Endothelial cell of umbilical vein (primary cell): ENCODE measurements at regions not wholly inside any gene's neighbourhood (a gene's known extent, or its start where the extent isn't known, plus 50 kb on each side); places are given as distances from the start of the nearest gene placed in this dataset.

Source experiments
- BruUV-seq: library from RNA; stranded (reverse); fragments of 400-500 nt; replicated peaks from 2 replicates; lab custom pipeline; 2021; lab: Mats Ljungman, UMichigan
- CTCF ChIA-PET: fragments of 300-600, 350-600 bp; sonication (Branson Sonifier 250); formaldehyde crosslinking; loops from one replicate; lab custom pipeline; 2021; ENCODE audit warnings: antibody characterized with exemption, inconsistent platforms; lab: Charles Lee
- POLR2A ChIA-PET: fragments of 300-600, 350-600 bp; sonication (Branson Sonifier 250); formaldehyde crosslinking; loops from one replicate; lab custom pipeline; 2021; ENCODE audit warnings: antibody characterized with exemption, inconsistent platforms; lab: Charles Lee
- DNase-seq: peaks from one replicate; pipeline ENCODE4 v3.0.0-alpha.2; 2011; ENCODE audit warnings: low read depth, low spot score
- FAIRE-seq: peaks from 2 replicates; lab custom pipeline; 2011; peaks lifted over from hg19 to GRCh38; lab: Jason Lieb, UNC
- H2AFZ ChIP-seq: 2 replicates; pipeline ENCODE4 v1.6.0; 2012; ENCODE audit warnings: low read depth, low read length, control low read depth, inconsistent platforms
- H3K27ac ChIP-seq: 2 replicates; pipeline ENCODE4 v1.5.1; 2011; ENCODE audit warnings: low read depth, mild to moderate bottlenecking, control low read depth, low read length, moderate library complexity; ENCODE audit not compliant: insufficient read depth
- H3K27me3 ChIP-seq, 2 experiments: 2 replicates each; pipeline versions ENCODE4 v1.6.0 to v1.6.1; 2011; ENCODE audit warnings: low read length in 2 of 2, mixed read lengths in 1 of 2; ENCODE audit not compliant: control insufficient read depth in 2 of 2, insufficient read depth in 2 of 2
- H3K36me3 ChIP-seq, 2 experiments: 2 replicates in 1 of 2; 3 replicates in 1 of 2; pipeline ENCODE4 v1.5.1; 2011; ENCODE audit warnings: low read length in 2 of 2, mild to moderate bottlenecking in 1 of 2, moderate library complexity in 1 of 2; ENCODE audit not compliant: control insufficient read depth in 2 of 2, insufficient read depth in 2 of 2; ENCODE audit errors: extremely low read depth in 1 of 2
- H3K4me1 ChIP-seq: 3 replicates; pipeline ENCODE4 v1.5.1; 2011; ENCODE audit warnings: mild to moderate bottlenecking, low read length; ENCODE audit not compliant: control insufficient read depth, insufficient read depth; ENCODE audit errors: extremely low read depth
- H3K4me2 ChIP-seq: 2 replicates; pipeline ENCODE4 v1.6.1; 2011; ENCODE audit warnings: low read length, control low read depth, mixed read lengths; ENCODE audit not compliant: insufficient read depth
- H3K4me3 ChIP-seq, 3 experiments: fragments of 200-600 bp in 1 of 3; sonication (generic), shearing (Covaris generic) in 1 of 3; replicated peaks in 1 of 3; 2 replicates each; pipeline ENCODE4 v1.5.1; 2011 to 2016; ENCODE audit warnings: control low read depth in 3 of 3, low read length in 3 of 3, mild to moderate bottlenecking in 2 of 3, inconsistent platforms in 1 of 3, low read depth in 1 of 3, moderate library complexity in 1 of 3; ENCODE audit not compliant: insufficient read depth in 1 of 3
- H3K79me2 ChIP-seq: 2 replicates; pipeline ENCODE4 v1.6.0; 2012; ENCODE audit warnings: low read length, inconsistent platforms; ENCODE audit not compliant: control insufficient read depth, insufficient read depth
- H3K9ac ChIP-seq: replicated peaks from 2 replicates; pipeline ENCODE3; 2011; ENCODE audit warnings: low read length, control low read depth; ENCODE audit not compliant: insufficient read depth; ENCODE audit errors: extremely low read depth
- H3K9me1 ChIP-seq: replicated peaks from 3 replicates; pipeline ENCODE4 v1.6.0; 2011; ENCODE audit warnings: mild to moderate bottlenecking, low read length; ENCODE audit not compliant: control insufficient read depth, insufficient read depth; ENCODE audit errors: extremely low read depth
- H3K9me3 ChIP-seq: replicated peaks from 2 replicates; pipeline ENCODE4 v1.5.1; 2012; ENCODE audit warnings: low read length, inconsistent platforms; ENCODE audit not compliant: control insufficient read depth, insufficient read depth
- H4K20me1 ChIP-seq: replicated peaks from 2 replicates; pipeline ENCODE3; 2011; ENCODE audit warnings: mild to moderate bottlenecking, low read length; ENCODE audit not compliant: control insufficient read depth, insufficient read depth; ENCODE audit errors: extremely low read depth
- CTCF ChIP-seq, 2 donors: IDR thresholded peaks; 1 replicate in 1 of 2; 2 replicates in 1 of 2; pipeline ENCODE4 v1.5.1; 2011; ENCODE audit warnings: low read length in 2 of 2, mild to moderate bottlenecking in 2 of 2, moderate library complexity in 2 of 2, control low read depth in 1 of 2, inconsistent platforms in 1 of 2, low read depth in 1 of 2; ENCODE audit not compliant: insufficient read depth in 1 of 2; ENCODE audit errors: extremely low read depth in 1 of 2
- EZH2 ChIP-seq: IDR thresholded peaks from 2 replicates; pipeline ENCODE4 v1.6.1; 2012; ENCODE audit warnings: borderline replicate concordance, low read depth, mild to moderate bottlenecking, moderate library complexity, low read length, inconsistent platforms; ENCODE audit not compliant: severe bottlenecking
- FOS ChIP-seq: IDR thresholded peaks from 2 replicates; pipeline ENCODE4 v1.6.1; 2011; ENCODE audit warnings: mild to moderate bottlenecking, low read length, moderate library complexity, borderline replicate concordance; ENCODE audit not compliant: insufficient read depth
- GATA2 ChIP-seq: IDR thresholded peaks from 2 replicates; pipeline ENCODE4 v1.7.0; 2011; ENCODE audit warnings: low read depth, mild to moderate bottlenecking, moderate library complexity, mixed read lengths, low read length; ENCODE audit not compliant: insufficient read length, insufficient read depth
- JUN ChIP-seq: IDR thresholded peaks from 2 replicates; pipeline ENCODE4 v1.6.1; 2011; ENCODE audit warnings: borderline replicate concordance, low read depth; ENCODE audit not compliant: insufficient read length, insufficient read depth
- MAX ChIP-seq: IDR thresholded peaks from 2 replicates; pipeline ENCODE4 v1.6.1; 2011; ENCODE audit not compliant: insufficient read depth, insufficient read length
- MYC ChIP-seq: IDR thresholded peaks from one replicate; pipeline ENCODE4 v1.6.1; 2011; ENCODE audit warnings: mild to moderate bottlenecking, low read depth, low read length
- POLR2A ChIP-seq: IDR thresholded peaks from 2 replicates; pipeline ENCODE4 v1.6.1; 2012; ENCODE audit warnings: low read depth, mild to moderate bottlenecking, control low read depth, low read length
- POLR2AphosphoS5 ChIP-seq: IDR thresholded peaks from 2 replicates; pipeline ENCODE4 v1.6.1; 2012; ENCODE audit warnings: low read depth, mild to moderate bottlenecking, control low read depth, low read length, moderate library complexity; ENCODE audit not compliant: insufficient read depth
- dilution Hi-C: fragments of 300-500 bp; cut with MboI; formaldehyde crosslinking; loops from one replicate; pipeline ENCODE4 v1.15.0; 2019; ENCODE audit warnings: low sequenced_read_pairs; ENCODE audit not compliant: extremely low pct_ligation_motif_present
- intact Hi-C: fragments of 100-400 bp; cut with micrococcal nuclease; formaldehyde crosslinking; loops from one replicate; pipeline ENCODE4 v1.10.0; 2022

- BruUV-seq, result no TSS peak
- dilution Hi-C loops, result no loop called here
- Histone ChIP-seq H3K79me2 (no peaks in the 10 kb centered on the region), H3K9ac (no peak overlapping the region), H3K4me3 (no peak overlapping the region), H3K27ac (no peak overlapping the region), H4K20me1 (no peaks in the 10 kb centered on the region), H2AFZ (no peak overlapping the region), H3K27me3 (no peaks in the 10 kb centered on the region), H3K36me3 (no peaks in the 10 kb centered on the region), H3K4me2 (no peak overlapping the region), H3K9me1 (no peaks in the 10 kb centered on the region), H3K4me1 (no peaks in the 10 kb centered on the region), H3K9me3 (peaks cover 5% of the 10 kb centered on the region)
- ChIA-PET POLR2A (no interaction called here), CTCF (no interaction called here)
- no peak for TF ChIP-seq POLR2A
- no peak for TF ChIP-seq MAX
- no peak for TF ChIP-seq EZH2
- no peak for TF ChIP-seq POLR2AphosphoS5
- no peak for TF ChIP-seq MYC
- no peak for TF ChIP-seq CTCF (IDR thresholded peaks at IDR 0.05; ENCODE audit: extremely low read depth in 1 of 2, insufficient read depth in 1 of 2, low read depth in 1 of 2, low read length in 2 of 2)
- TF ChIP-seq FOS, result no peak
- TF ChIP-seq GATA2, result no peak
- TF ChIP-seq JUN, result no peak
- intact Hi-C loops, result no loop called here
- no peak for FAIRE-seq
- no peak for DNase-seq
Measured at GRCh38 chr5:152711801-152712388, 306.8 kb upstream of the NMUR2 start.
